Fibroblast of skin of left quadriceps (primary cell): ENCODE measurements at regions not wholly inside any gene's neighbourhood (a gene's known extent, or its start where the extent isn't known, plus 50 kb on each side); places are given as distances from the start of the nearest gene placed in this dataset.
"Not testable (repeated sequence)": the region's sequence is repeated elsewhere in the genome, so short reads cannot be mapped to it uniquely, and the experiment has no call there.

Experiments used
- DNase-seq, 2 experiments: peaks; one replicate each; pipeline ENCODE4 v3.0.0-alpha.2; 2013; ENCODE audit warnings: low read depth in 2 of 2

GRCh38 chr2:187989925-187990623 lies 301.6 kb upstream of the GULP1 start:
- no peak for DNase-seq

- peak; percentile 53 to 59 for DNase-seq
These were observed 300.3 kb upstream of the GULP1 start for GRCh38 chr2:187991389-187991788.

- no peak for DNase-seq
These were observed 297.0 kb upstream of the GULP1 start for GRCh38 chr2:187994464-187995331.

GRCh38 chr2:187995556-187995955 lies 296.1 kb upstream of the GULP1 start:
- DNase-seq = no peak

- no peak for DNase-seq
These were observed 295.0 kb upstream of the GULP1 start for GRCh38 chr2:187996630-187997029.

GRCh38 chr2:188000189-188000588 lies 291.5 kb upstream of the GULP1 start:
- no peak for DNase-seq

- no peak for DNase-seq
These were observed 287.9 kb upstream of the GULP1 start for GRCh38 chr2:188003800-188004199.

GRCh38 chr2:188013767-188014166 lies 277.9 kb upstream of the GULP1 start:
- no peak for DNase-seq

GRCh38 chr2:188016917-188017316 lies 274.8 kb upstream of the GULP1 start:
- no peak for DNase-seq

- no peak for DNase-seq
These were observed 269.3 kb upstream of the GULP1 start for GRCh38 chr2:188022389-188022788.

- no peak for DNase-seq
These were observed 268.6 kb upstream of the GULP1 start for GRCh38 chr2:188023035-188023434.

- DNase-seq = no peak
These were observed 266.9 kb upstream of the GULP1 start for GRCh38 chr2:188024811-188025210.

GRCh38 chr2:188028739-188029138 lies 262.9 kb upstream of the GULP1 start:
- no peak for DNase-seq

GRCh38 chr2:188032306-188032705 lies 259.4 kb upstream of the GULP1 start:
- DNase-seq = no peak

GRCh38 chr2:188032786-188033185 lies 258.9 kb upstream of the GULP1 start:
- no peak for DNase-seq

GRCh38 chr2:188033240-188033639 lies 258.4 kb upstream of the GULP1 start:
- not testable (repeated sequence) for DNase-seq

GRCh38 chr2:188034102-188034501 lies 257.6 kb upstream of the GULP1 start:
- not testable (repeated sequence) for DNase-seq

- not testable (repeated sequence) for DNase-seq
These were observed 256.3 kb upstream of the GULP1 start for GRCh38 chr2:188035377-188035776.

GRCh38 chr2:188036786-188037185 lies 254.9 kb upstream of the GULP1 start:
- DNase-seq = not testable (repeated sequence)

GRCh38 chr2:188039307-188039706 lies 252.4 kb upstream of the GULP1 start:
- DNase-seq = no peak

- DNase-seq = no peak
These were observed 249.3 kb upstream of the GULP1 start for GRCh38 chr2:188042412-188042811.

- DNase-seq = no peak
These were observed 246.7 kb upstream of the GULP1 start for GRCh38 chr2:188045016-188045415.

GRCh38 chr2:188046437-188046836 lies 245.2 kb upstream of the GULP1 start:
- peak; percentile 26 to 36 for DNase-seq
